MG63 (cell line): ENCODE measurements at regions not wholly inside any gene's neighbourhood (a gene's known extent, or its start where the extent isn't known, plus 50 kb on each side); places are given as distances from the start of the nearest gene placed in this dataset.
A peak's percentile ranks its signal among the peaks of the same experiment; 100 is the strongest.

ENCODE experiments used
- DNase-seq: peaks from one replicate; pipeline ENCODE4 v3.0.0-alpha.2; 2020
- H3K27me3 ChIP-seq: fragments of 250-450 bp; sonication (Bioruptor Pico); 2 replicates; pipeline ENCODE4 v1.5.1; 2020; ENCODE audit warnings: mild to moderate bottlenecking, moderate library complexity
- H3K36me3 ChIP-seq: fragments of 250-450 bp; sonication (Bioruptor Pico); 2 replicates; pipeline ENCODE4 v1.5.1; 2020; ENCODE audit warnings: mild to moderate bottlenecking, moderate library complexity
- H3K4me3 ChIP-seq: fragments of 250-450 bp; sonication (Bioruptor Pico); 2 replicates; pipeline ENCODE4 v1.5.1; 2020; ENCODE audit warnings: mild to moderate bottlenecking, moderate library complexity
- H3K9me3 ChIP-seq: fragments of 250-450 bp; sonication (Bioruptor Pico); 2 replicates; pipeline ENCODE4 v1.5.1; 2020; ENCODE audit warnings: mild to moderate bottlenecking, moderate library complexity

DNA sequence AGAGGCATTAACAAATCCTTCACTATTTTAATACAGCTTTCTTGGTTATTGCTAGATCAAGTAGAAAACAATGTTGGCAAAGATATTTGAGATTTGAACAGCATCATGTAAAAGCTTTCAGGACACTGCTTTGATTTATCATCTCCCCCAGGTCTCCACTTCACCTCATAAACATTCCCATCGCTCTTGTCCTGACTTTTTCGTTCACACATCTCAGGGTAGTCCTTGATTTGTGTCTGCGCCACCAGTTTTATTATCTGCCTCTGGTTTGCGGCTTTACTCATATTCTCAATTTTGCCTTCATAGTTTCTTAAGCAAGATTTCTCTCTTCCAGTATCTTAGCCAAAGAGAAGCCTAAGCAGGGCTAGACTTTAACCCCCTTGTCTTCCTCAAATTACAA is 63.5 kb upstream of the ROR1 start:
- Histone ChIP-seq H3K9me3 (no peaks in the 10 kb centered on the region), H3K36me3 (no peaks in the 10 kb centered on the region), H3K4me3 (no peak overlapping the region), H3K27me3 (no peaks in the 10 kb centered on the region)
- DNase-seq, result no peak

- no peak for DNase-seq
- Histone ChIP-seq H3K36me3 (no peaks in the 10 kb centered on the region), H3K4me3 (no peak overlapping the region), H3K27me3 (no peaks in the 10 kb centered on the region), H3K9me3 (no peaks in the 10 kb centered on the region)
Observed at GRCh38 chr1:63710761-63711380, 62.9 kb upstream of the ROR1 start.

- Histone ChIP-seq H3K4me3 (no peak overlapping the region), H3K27me3 (no peaks in the 10 kb centered on the region), H3K9me3 (no peaks in the 10 kb centered on the region), H3K36me3 (no peaks in the 10 kb centered on the region)
- DNase-seq, result no peak
Observed at GRCh38 chr1:63713041-63713440, 60.8 kb upstream of the ROR1 start.

DNA sequence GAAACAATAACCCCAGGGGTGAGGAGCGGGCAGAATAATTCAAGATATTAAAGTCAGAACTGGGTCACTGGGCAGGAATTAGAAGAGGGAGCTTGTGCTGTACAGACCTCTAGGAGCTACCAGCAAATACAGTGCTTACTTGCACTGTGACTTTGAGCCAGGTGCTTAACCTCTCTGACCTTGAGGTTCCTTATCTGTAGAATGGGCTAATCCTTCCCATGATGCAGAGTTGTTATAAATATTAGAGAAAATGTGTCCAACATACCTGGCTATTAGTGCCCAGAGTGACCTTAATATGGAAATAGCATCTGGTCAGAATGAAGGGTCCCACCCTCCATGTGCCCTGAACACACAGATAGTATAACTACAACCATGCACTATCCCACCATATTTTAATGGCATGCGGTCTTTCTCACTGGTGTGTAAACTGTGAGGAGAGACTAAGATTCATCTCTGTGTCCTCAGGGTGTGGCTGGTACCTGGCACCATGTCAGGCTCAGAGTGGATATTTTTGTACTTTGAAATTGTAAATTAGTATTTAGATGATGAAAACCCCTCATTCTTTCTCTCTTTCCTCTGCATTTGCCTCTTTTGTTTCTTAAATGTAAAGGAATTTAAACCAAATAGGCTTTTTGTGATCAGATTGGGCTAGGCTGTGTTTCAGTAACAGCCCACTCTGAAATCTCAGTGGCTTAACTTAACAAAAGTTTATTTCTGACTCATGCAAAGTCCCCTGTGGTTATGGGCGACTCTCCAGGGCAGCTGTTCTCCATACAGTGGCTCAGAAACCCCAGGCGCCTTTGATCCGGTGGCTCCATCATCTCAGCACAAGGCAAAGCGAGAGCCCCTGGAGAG is 60.0 kb upstream of the ROR1 start:
- Histone ChIP-seq H3K9me3 (no peaks in the 10 kb centered on the region), H3K27me3 (no peaks in the 10 kb centered on the region), H3K4me3 (no peak overlapping the region), H3K36me3 (no peaks in the 10 kb centered on the region)
- DNase-seq, result peak; percentile 91

- Histone ChIP-seq H3K9me3 (no peaks in the 10 kb centered on the region), H3K27me3 (no peaks in the 10 kb centered on the region), H3K4me3 (no peak overlapping the region), H3K36me3 (no peaks in the 10 kb centered on the region)
- DNase-seq, result no peak
Observed at GRCh38 chr1:63714482-63714760, 59.4 kb upstream of the ROR1 start.

GRCh38 chr1:63717511-63718065 is 56.2 kb upstream of the ROR1 start:
- H3K9me3 ChIP-seq, result no peaks in the 10 kb centered on the region
- no peaks in the 10 kb centered on the region for H3K36me3 ChIP-seq
- H3K4me3 ChIP-seq, result no peak overlapping the region
- DNase-seq, result no peak
- H3K27me3 ChIP-seq, result no peaks in the 10 kb centered on the region

DNA sequence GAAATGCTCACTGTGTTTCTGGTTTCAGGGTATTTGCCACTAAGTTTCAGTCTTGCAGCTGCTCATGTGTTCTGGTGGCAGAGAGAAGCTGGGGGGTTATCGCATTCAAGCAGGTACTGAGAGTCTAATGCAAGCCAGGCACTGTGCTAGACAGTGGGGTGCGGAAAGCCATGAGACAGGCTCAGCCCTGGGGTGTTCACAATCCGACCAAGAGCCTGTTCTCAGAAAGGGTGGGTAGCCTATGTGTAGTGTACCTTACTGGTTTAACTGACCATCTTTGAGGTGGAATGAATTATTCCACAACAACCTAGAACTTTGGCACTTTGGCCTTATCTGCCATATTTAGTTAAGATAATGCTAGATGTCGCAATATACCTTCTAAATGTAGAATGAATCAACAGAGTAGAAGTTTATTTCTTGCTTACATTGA is 55.3 kb upstream of the ROR1 start:
- no peak for DNase-seq
- H3K4me3 ChIP-seq, result no peak overlapping the region
- no peaks in the 10 kb centered on the region for H3K36me3 ChIP-seq

GRCh38 chr1:63721531-63722189 is 52.2 kb upstream of the ROR1 start:
- Histone ChIP-seq H3K27me3 (no peaks in the 10 kb centered on the region), H3K36me3 (no peaks in the 10 kb centered on the region), H3K4me3 (no peak overlapping the region), H3K9me3 (no peaks in the 10 kb centered on the region)
- no peak for DNase-seq

More for the DNA sequence above, 55.3 kb upstream of the ROR1 start:
- H3K9me3 ChIP-seq, result no peaks in the 10 kb centered on the region
- no peaks in the 10 kb centered on the region for H3K27me3 ChIP-seq

DNA sequence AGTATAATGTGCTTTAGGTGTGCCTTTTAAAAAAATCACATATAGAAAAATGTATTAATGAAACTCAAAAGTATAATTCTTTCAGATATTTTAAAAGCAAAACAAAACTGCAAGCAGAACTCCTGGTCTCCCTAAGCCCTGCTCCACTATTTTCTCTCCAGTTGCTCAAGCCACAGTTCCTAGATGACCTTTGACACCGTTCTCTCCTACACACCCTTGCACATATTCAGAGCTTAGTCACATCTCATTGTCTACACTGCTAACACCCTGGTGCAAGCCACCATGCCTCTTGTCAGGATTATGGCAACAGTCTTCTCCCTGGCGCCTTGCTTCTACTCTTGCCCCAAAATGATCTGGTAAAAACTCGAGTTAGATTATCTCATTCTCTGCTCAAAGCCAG is 50.2 kb upstream of the ROR1 start:
- Histone ChIP-seq H3K4me3 (no peak overlapping the region), H3K36me3 (no peaks in the 10 kb centered on the region), H3K27me3 (no peaks in the 10 kb centered on the region), H3K9me3 (no peaks in the 10 kb centered on the region)
- no peak for DNase-seq
